OCI-LY1 (cell line): ENCODE measurements at regions not wholly inside any gene's neighbourhood (a gene's known extent, or its start where the extent isn't known, plus 50 kb on each side); places are given as distances from the start of the nearest gene placed in this dataset.

Source experiments
- EZH2 ChIP-seq: fragments of 200-600 bp; sonication (generic), shearing (Covaris generic); IDR thresholded peaks from 2 replicates; pipeline ENCODE4 v1.8.0; 2017; ENCODE audit warnings: borderline replicate concordance, mixed run types, mild to moderate bottlenecking, antibody characterized with exemption, low read length, moderate library complexity, mixed read lengths
- TF ChIP-seq, protein P1 (sequence below): fragments of 200-600 bp; sonication (generic), shearing (Covaris generic); IDR thresholded peaks from 2 replicates; pipeline ENCODE4 v1.5.1; 2017; ENCODE audit warnings: mild to moderate bottlenecking, antibody characterized with exemption, low read length, moderate library complexity, mixed read lengths

- TF ChIP-seq, protein P1, sequence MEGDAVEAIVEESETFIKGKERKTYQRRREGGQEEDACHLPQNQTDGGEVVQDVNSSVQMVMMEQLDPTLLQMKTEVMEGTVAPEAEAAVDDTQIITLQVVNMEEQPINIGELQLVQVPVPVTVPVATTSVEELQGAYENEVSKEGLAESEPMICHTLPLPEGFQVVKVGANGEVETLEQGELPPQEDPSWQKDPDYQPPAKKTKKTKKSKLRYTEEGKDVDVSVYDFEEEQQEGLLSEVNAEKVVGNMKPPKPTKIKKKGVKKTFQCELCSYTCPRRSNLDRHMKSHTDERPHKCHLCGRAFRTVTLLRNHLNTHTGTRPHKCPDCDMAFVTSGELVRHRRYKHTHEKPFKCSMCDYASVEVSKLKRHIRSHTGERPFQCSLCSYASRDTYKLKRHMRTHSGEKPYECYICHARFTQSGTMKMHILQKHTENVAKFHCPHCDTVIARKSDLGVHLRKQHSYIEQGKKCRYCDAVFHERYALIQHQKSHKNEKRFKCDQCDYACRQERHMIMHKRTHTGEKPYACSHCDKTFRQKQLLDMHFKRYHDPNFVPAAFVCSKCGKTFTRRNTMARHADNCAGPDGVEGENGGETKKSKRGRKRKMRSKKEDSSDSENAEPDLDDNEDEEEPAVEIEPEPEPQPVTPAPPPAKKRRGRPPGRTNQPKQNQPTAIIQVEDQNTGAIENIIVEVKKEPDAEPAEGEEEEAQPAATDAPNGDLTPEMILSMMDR, result peak; percentile 62
- no peak for TF ChIP-seq EZH2
Measured at GRCh38 chr10:2927958-2928840, 139.1 kb upstream of the PFKP start.
